ENCODE measurements at regions not wholly inside any gene's neighbourhood (a gene's known extent, or its start where the extent isn't known, plus 50 kb on each side); places are given as distances from the start of the nearest gene placed in this dataset.

GRCh38 chr20:19909725-19910124 lies 107.4 kb upstream of the NAA20 start:
- 59% methylated on average over 4 of the region's 4 CpGs for WGBS (ENCODE audit: insufficient coverage)
- no peak for ATAC-seq (replicated peaks in 1 of 4)
- POLR2A ChIA-PET = no interaction called here
- Histone ChIP-seq H3K27ac (ENCODE audit: low read length) (no peak overlapping the region), H3K4me1 (ENCODE audit: control insufficient read depth in 1 of 2, extremely low read depth in 1 of 2, insufficient read depth in 2 of 2, low read length in 2 of 2) (no peaks in the 10 kb centered on the region), H3K4me3 (ENCODE audit: control insufficient read depth in 1 of 2, extremely low read depth in 1 of 2, low read length in 1 of 2) (no peak overlapping the region), H3K27me3 (replicated peaks in 1 of 2; ENCODE audit: control insufficient read depth in 2 of 2, extremely low read depth in 1 of 2, insufficient read depth in 2 of 2, low read length in 1 of 2) (no peaks in the 10 kb centered on the region), H3K36me3 (ENCODE audit: control insufficient read depth in 2 of 2, extremely low read depth in 1 of 2, insufficient read depth in 1 of 2, low read length in 1 of 2) (no peaks in the 10 kb centered on the region), H3K9me3 (no peaks in the 10 kb centered on the region)
- Mint-ChIP-seq H3K4me1 (no peaks in the 10 kb centered on the region), H3K36me3 (no peaks in the 10 kb centered on the region), H3K27me3 (peaks cover 0 to 2% of the 10 kb centered on the region in 2 donors), H3K9me3 (no peaks in the 10 kb centered on the region), H3K4me3 (no peak overlapping the region), H3K27ac (no peak overlapping the region)
- DNase-seq = no peak
- CTCF ChIA-PET = no interaction called here

GRCh38 chr20:19911810-19912382 lies 105.3 kb upstream of the NAA20 start:
- 46% methylated on average over 4 of the region's 4 CpGs for WGBS (ENCODE audit: insufficient coverage)
- Histone ChIP-seq H3K9me3 (no peaks in the 10 kb centered on the region), H3K36me3 (ENCODE audit: control insufficient read depth in 2 of 2, extremely low read depth in 1 of 2, insufficient read depth in 1 of 2, low read length in 1 of 2) (no peaks in the 10 kb centered on the region), H3K27me3 (replicated peaks in 1 of 2; ENCODE audit: control insufficient read depth in 2 of 2, extremely low read depth in 1 of 2, insufficient read depth in 2 of 2, low read length in 1 of 2) (peaks cover 0 to 4% of the 10 kb centered on the region in 2 experiments), H3K4me3 (ENCODE audit: control insufficient read depth in 1 of 2, extremely low read depth in 1 of 2, low read length in 1 of 2) (no peak overlapping the region), H3K27ac (ENCODE audit: low read length) (no peak overlapping the region), H3K4me1 (ENCODE audit: control insufficient read depth in 1 of 2, extremely low read depth in 1 of 2, insufficient read depth in 2 of 2, low read length in 2 of 2) (no peaks in the 10 kb centered on the region)
- no peaks in the 10 kb centered on the region for H3K4me1 Mint-ChIP-seq
- ATAC-seq (replicated peaks in 1 of 4) (no peak), DNase-seq (no peak)
- H3K9me3 Mint-ChIP-seq = no peaks in the 10 kb centered on the region
- H3K4me3 Mint-ChIP-seq = no peak overlapping the region
- CTCF ChIA-PET = interaction anchor here in 1 of 2 donors (0.6 kb wide), 1 partner anchor 369 kb away, joined by 5 read pairs; no protein-coding TSS in a partner anchor
- H3K27ac Mint-ChIP-seq = no peak overlapping the region
- H3K27me3 Mint-ChIP-seq = peaks cover 10 to 11% of the 10 kb centered on the region in 2 donors
- POLR2A ChIA-PET = no interaction called here
- no peaks in the 10 kb centered on the region for H3K36me3 Mint-ChIP-seq

DNA sequence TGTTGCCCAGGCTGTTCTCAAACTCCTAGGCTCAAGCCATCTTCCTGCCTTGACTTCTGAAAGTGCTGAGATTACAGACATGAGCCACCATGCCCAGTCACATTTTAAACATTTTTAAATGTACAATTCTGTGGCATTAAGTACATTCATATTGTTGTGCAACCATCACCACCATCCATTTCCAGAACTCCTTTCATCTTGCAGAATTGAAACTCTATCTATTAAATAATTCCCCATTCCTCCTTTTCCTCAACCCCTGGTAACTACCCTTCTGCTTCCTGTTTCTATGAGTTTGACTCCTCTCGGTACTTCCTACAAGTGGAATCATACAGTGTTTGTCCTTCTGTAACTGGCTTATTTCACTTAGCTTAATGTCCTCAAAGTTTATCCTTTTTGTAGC lies 103.8 kb upstream of the NAA20 start:
- Mint-ChIP-seq H3K4me1 (peaks cover 0 to 6% (median 0%) of the 10 kb centered on the region in 3 donors), H3K27ac (no peak overlapping the region), H3K27me3 (peaks cover 10 to 14% of the 10 kb centered on the region in 2 donors), H3K36me3 (no peaks in the 10 kb centered on the region), H3K9me3 (no peaks in the 10 kb centered on the region), H3K4me3 (no peak overlapping the region)
- no peaks in the 10 kb centered on the region for H3K9me3 ChIP-seq
- H3K36me3 ChIP-seq (ENCODE audit: control insufficient read depth in 2 of 2, extremely low read depth in 1 of 2, insufficient read depth in 1 of 2, low read length in 1 of 2) = no peaks in the 10 kb centered on the region
- no peak overlapping the region for H3K27ac ChIP-seq (ENCODE audit: low read length)
- 100% methylated on average over 1 of the region's 1 CpG for WGBS (ENCODE audit: insufficient coverage)
- no peaks in the 10 kb centered on the region for H3K4me1 ChIP-seq (ENCODE audit: control insufficient read depth in 1 of 2, extremely low read depth in 1 of 2, insufficient read depth in 2 of 2, low read length in 2 of 2)
- CTCF ChIA-PET = no interaction called here
- ATAC-seq (replicated peaks in 1 of 4) (no peak), DNase-seq (no peak)
- POLR2A ChIA-PET = no interaction called here
- no peak overlapping the region for H3K4me3 ChIP-seq (ENCODE audit: control insufficient read depth in 1 of 2, extremely low read depth in 1 of 2, low read length in 1 of 2)
- H3K27me3 ChIP-seq (replicated peaks in 1 of 2; ENCODE audit: control insufficient read depth in 2 of 2, extremely low read depth in 1 of 2, insufficient read depth in 2 of 2, low read length in 1 of 2) = peaks cover 0 to 4% of the 10 kb centered on the region in 2 experiments

DNA sequence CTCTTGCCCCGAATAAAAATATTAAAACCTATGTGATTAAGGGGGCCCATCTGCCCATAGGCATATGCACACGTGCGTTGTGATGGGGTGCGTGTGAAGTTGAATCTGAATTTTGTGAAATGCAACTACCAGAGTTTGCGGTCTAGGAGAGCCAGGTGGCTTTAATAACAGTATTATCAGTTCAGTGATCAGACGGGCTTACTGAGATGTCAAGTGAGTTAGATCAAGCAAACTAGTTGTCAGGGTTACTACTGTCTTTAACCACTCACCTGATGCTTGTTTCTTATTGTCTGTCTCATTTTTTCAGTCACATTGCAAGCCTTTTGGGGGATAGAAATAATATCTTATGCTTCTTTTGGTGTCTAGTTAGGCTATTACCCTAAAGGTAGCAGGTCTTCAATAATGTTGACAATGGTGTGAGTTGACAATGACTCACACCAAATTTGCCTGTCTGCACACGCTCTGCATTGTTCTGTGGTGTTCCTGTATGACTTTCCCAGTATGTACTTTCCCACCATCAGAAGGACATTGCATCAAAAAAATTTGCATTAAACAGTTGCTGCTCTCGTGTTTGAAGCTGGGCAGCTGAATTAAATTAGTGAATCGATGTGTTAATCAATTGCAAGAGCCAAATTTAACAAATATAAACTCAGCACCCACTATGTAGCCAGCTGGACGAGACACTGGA lies 103.1 kb upstream of the NAA20 start:
- ChIA-PET POLR2A (no interaction called here), CTCF (no interaction called here)
- Mint-ChIP-seq H3K9me3 (no peaks in the 10 kb centered on the region), H3K27ac (no peak overlapping the region), H3K36me3 (no peaks in the 10 kb centered on the region), H3K4me1 (peaks cover 0 to 6% (median 0%) of the 10 kb centered on the region in 3 donors), H3K27me3 (peaks cover 10 to 14% of the 10 kb centered on the region in 2 donors), H3K4me3 (no peak overlapping the region)
- Histone ChIP-seq H3K4me1 (ENCODE audit: control insufficient read depth in 1 of 2, extremely low read depth in 1 of 2, insufficient read depth in 2 of 2, low read length in 2 of 2) (no peaks in the 10 kb centered on the region), H3K36me3 (ENCODE audit: control insufficient read depth in 2 of 2, extremely low read depth in 1 of 2, insufficient read depth in 1 of 2, low read length in 1 of 2) (no peaks in the 10 kb centered on the region), H3K4me3 (ENCODE audit: control insufficient read depth in 1 of 2, extremely low read depth in 1 of 2, low read length in 1 of 2) (no peak overlapping the region), H3K9me3 (no peaks in the 10 kb centered on the region), H3K27ac (ENCODE audit: low read length) (no peak overlapping the region), H3K27me3 (replicated peaks in 1 of 2; ENCODE audit: control insufficient read depth in 2 of 2, extremely low read depth in 1 of 2, insufficient read depth in 2 of 2, low read length in 1 of 2) (peaks cover 0 to 4% of the 10 kb centered on the region in 2 experiments)
- DNase-seq (no peak), ATAC-seq (replicated peaks in 1 of 4) (no peak)
- WGBS (ENCODE audit: insufficient coverage) = 85% methylated on average over 4 of the region's 10 CpGs

GRCh38 chr20:19915111-19915798 lies 101.9 kb upstream of the NAA20 start:
- H3K27ac ChIP-seq (ENCODE audit: low read length) = no peak overlapping the region
- Mint-ChIP-seq H3K9me3 (no peaks in the 10 kb centered on the region), H3K4me3 (no peak overlapping the region), H3K27ac (no peak overlapping the region), H3K27me3 (peaks cover 10 to 14% of the 10 kb centered on the region in 2 donors), H3K4me1 (peaks cover 0 to 6% (median 0%) of the 10 kb centered on the region in 3 donors), H3K36me3 (no peaks in the 10 kb centered on the region)
- H3K27me3 ChIP-seq (replicated peaks in 1 of 2; ENCODE audit: control insufficient read depth in 2 of 2, extremely low read depth in 1 of 2, insufficient read depth in 2 of 2, low read length in 1 of 2) = peaks cover 0 to 4% of the 10 kb centered on the region in 2 experiments
- DNase-seq (peak in 1 of 35 experiments; percentile 16), ATAC-seq (replicated peaks in 1 of 4) (no peak)
- H3K9me3 ChIP-seq = no peaks in the 10 kb centered on the region
- POLR2A ChIA-PET = no interaction called here
- no peaks in the 10 kb centered on the region for H3K4me1 ChIP-seq (ENCODE audit: control insufficient read depth in 1 of 2, extremely low read depth in 1 of 2, insufficient read depth in 2 of 2, low read length in 2 of 2)
- no peaks in the 10 kb centered on the region for H3K36me3 ChIP-seq (ENCODE audit: control insufficient read depth in 2 of 2, extremely low read depth in 1 of 2, insufficient read depth in 1 of 2, low read length in 1 of 2)
- 16% methylated on average over 5 of the region's 6 CpGs for WGBS (ENCODE audit: insufficient coverage)
- CTCF ChIA-PET = no interaction called here
- no peak overlapping the region for H3K4me3 ChIP-seq (ENCODE audit: control insufficient read depth in 1 of 2, extremely low read depth in 1 of 2, low read length in 1 of 2)

- CTCF ChIA-PET = interaction anchor here in 1 of 2 donors (0.7 kb wide), 1 partner anchor 45 kb away, joined by 4 read pairs; no protein-coding TSS in a partner anchor
- H3K27me3 Mint-ChIP-seq = peaks cover 10 to 14% of the 10 kb centered on the region in 2 donors
- H3K27ac ChIP-seq (ENCODE audit: low read length) = no peak overlapping the region
- no peaks in the 10 kb centered on the region for H3K36me3 ChIP-seq (ENCODE audit: control insufficient read depth in 2 of 2, extremely low read depth in 1 of 2, insufficient read depth in 1 of 2, low read length in 1 of 2)
- POLR2A ChIA-PET = no interaction called here
- H3K9me3 ChIP-seq = no peaks in the 10 kb centered on the region
- no peak overlapping the region for H3K27ac Mint-ChIP-seq
- no peak overlapping the region for H3K4me3 ChIP-seq (ENCODE audit: control insufficient read depth in 1 of 2, extremely low read depth in 1 of 2, low read length in 1 of 2)
- no peaks in the 10 kb centered on the region for H3K36me3 Mint-ChIP-seq
- peaks cover 0 to 4% of the 10 kb centered on the region in 2 experiments for H3K27me3 ChIP-seq (replicated peaks in 1 of 2; ENCODE audit: control insufficient read depth in 2 of 2, extremely low read depth in 1 of 2, insufficient read depth in 2 of 2, low read length in 1 of 2)
- no peaks in the 10 kb centered on the region for H3K4me1 ChIP-seq (ENCODE audit: control insufficient read depth in 1 of 2, extremely low read depth in 1 of 2, insufficient read depth in 2 of 2, low read length in 2 of 2)
- peaks cover 0 to 6% (median 0%) of the 10 kb centered on the region in 3 donors for H3K4me1 Mint-ChIP-seq
- H3K9me3 Mint-ChIP-seq = no peaks in the 10 kb centered on the region
- H3K4me3 Mint-ChIP-seq = no peak overlapping the region
- ATAC-seq (replicated peaks in 1 of 4) (no peak), DNase-seq (no peak)
- 92% methylated on average over 4 of the region's 12 CpGs for WGBS (ENCODE audit: insufficient coverage)
Observed at GRCh38 chr20:19916531-19917485, 100.4 kb upstream of the NAA20 start.

Data from T-cell (primary cell).